Hepatic stellate cell (primary cell): ENCODE measurements at regions not wholly inside any gene's neighbourhood (a gene's known extent, or its start where the extent isn't known, plus 50 kb on each side); places are given as distances from the start of the nearest gene placed in this dataset.
"Not testable (repeated sequence)": the region's sequence is repeated elsewhere in the genome, so short reads cannot be mapped to it uniquely, and the experiment has no call there.

Experiments
- DNase-seq: peaks from one replicate; pipeline ENCODE4 v3.0.0; 2011; ENCODE audit warnings: low spot score

GRCh38 chr5:27491047-27491446, 452.7 kb upstream of the CDH9 start:
- no peak for DNase-seq

- no peak for DNase-seq
Measured at GRCh38 chr5:27489701-27490100, 451.3 kb upstream of the CDH9 start.

GRCh38 chr5:27482663-27483062, 444.3 kb upstream of the CDH9 start:
- DNase-seq: no peak

GRCh38 chr5:27479859-27480258, 441.5 kb upstream of the CDH9 start:
- no peak for DNase-seq

- no peak for DNase-seq
Measured at GRCh38 chr5:27477550-27477949, 439.2 kb upstream of the CDH9 start.

- DNase-seq: no peak
Measured at GRCh38 chr5:27476356-27476988, 438.1 kb upstream of the CDH9 start.

- no peak for DNase-seq
Measured at GRCh38 chr5:27475063-27475462, 436.7 kb upstream of the CDH9 start.

GRCh38 chr5:27474395-27474794, 436.0 kb upstream of the CDH9 start:
- DNase-seq: no peak

- DNase-seq: no peak
Measured at GRCh38 chr5:27474047-27474309, 435.6 kb upstream of the CDH9 start.

- DNase-seq: no peak
Measured at GRCh38 chr5:27473307-27474046, 435.1 kb upstream of the CDH9 start.

GRCh38 chr5:27472871-27473270, 434.5 kb upstream of the CDH9 start:
- no peak for DNase-seq

GRCh38 chr5:27472000-27472763, 433.8 kb upstream of the CDH9 start:
- no peak for DNase-seq

- no peak for DNase-seq
Measured at GRCh38 chr5:27466959-27467358, 428.6 kb upstream of the CDH9 start.

GRCh38 chr5:27465140-27465539, 426.8 kb upstream of the CDH9 start:
- DNase-seq: no peak

GRCh38 chr5:27463446-27464149, 425.2 kb upstream of the CDH9 start:
- DNase-seq: no peak

GRCh38 chr5:27462936-27463335, 424.6 kb upstream of the CDH9 start:
- no peak for DNase-seq

- DNase-seq: no peak
Measured at GRCh38 chr5:27458287-27458686, 419.9 kb upstream of the CDH9 start.

- no peak for DNase-seq
Measured at GRCh38 chr5:27451377-27451776, 413.0 kb upstream of the CDH9 start.

- DNase-seq: no peak
Measured at GRCh38 chr5:27450607-27451006, 412.2 kb upstream of the CDH9 start.

- DNase-seq: not testable (repeated sequence)
Measured at GRCh38 chr5:27439383-27439782, 401.0 kb upstream of the CDH9 start.

- no peak for DNase-seq
Measured at GRCh38 chr5:27437594-27438200, 399.3 kb upstream of the CDH9 start.

GRCh38 chr5:27434335-27434734, 395.9 kb upstream of the CDH9 start:
- no peak for DNase-seq
